GM23248 (cell line): ENCODE measurements at regions not wholly inside any gene's neighbourhood (a gene's known extent, or its start where the extent isn't known, plus 50 kb on each side); places are given as distances from the start of the nearest gene placed in this dataset.

ENCODE experiments used
- EZH2 ChIP-seq: fragments of 200-600 bp; sonication (generic); IDR thresholded peaks from 2 replicates; pipeline ENCODE4 v1.6.1; 2018; ENCODE audit warnings: antibody characterized with exemption, mild to moderate bottlenecking; ENCODE audit not compliant: insufficient read depth, poor library complexity, severe bottlenecking
- EZH2phosphoT487 ChIP-seq: fragments of 200-600 bp; sonication (generic); IDR thresholded peaks from 2 replicates; pipeline ENCODE4 v1.6.1; 2018; ENCODE audit warnings: antibody characterized with exemption, moderate library complexity, mild to moderate bottlenecking, low read depth; ENCODE audit not compliant: insufficient read depth

- TF ChIP-seq EZH2 (no peak), EZH2phosphoT487 (no peak)
Observed at GRCh38 chr1:106651028-106651762, 405.3 kb upstream of the PRMT6 start.
